ENCODE measurements at regions not wholly inside any gene's neighbourhood (a gene's known extent, or its start where the extent isn't known, plus 50 kb on each side); places are given as distances from the start of the nearest gene placed in this dataset.

GRCh38 chr14:101122237-101123141 lies 219.0 kb upstream of the RTL1 start:
- no peak for DNase-seq (ENCODE audit: low spot score)
- in situ Hi-C loops (cut with HindIII; ENCODE audit: low sequenced_read_pairs): no loop called here

DNA sequence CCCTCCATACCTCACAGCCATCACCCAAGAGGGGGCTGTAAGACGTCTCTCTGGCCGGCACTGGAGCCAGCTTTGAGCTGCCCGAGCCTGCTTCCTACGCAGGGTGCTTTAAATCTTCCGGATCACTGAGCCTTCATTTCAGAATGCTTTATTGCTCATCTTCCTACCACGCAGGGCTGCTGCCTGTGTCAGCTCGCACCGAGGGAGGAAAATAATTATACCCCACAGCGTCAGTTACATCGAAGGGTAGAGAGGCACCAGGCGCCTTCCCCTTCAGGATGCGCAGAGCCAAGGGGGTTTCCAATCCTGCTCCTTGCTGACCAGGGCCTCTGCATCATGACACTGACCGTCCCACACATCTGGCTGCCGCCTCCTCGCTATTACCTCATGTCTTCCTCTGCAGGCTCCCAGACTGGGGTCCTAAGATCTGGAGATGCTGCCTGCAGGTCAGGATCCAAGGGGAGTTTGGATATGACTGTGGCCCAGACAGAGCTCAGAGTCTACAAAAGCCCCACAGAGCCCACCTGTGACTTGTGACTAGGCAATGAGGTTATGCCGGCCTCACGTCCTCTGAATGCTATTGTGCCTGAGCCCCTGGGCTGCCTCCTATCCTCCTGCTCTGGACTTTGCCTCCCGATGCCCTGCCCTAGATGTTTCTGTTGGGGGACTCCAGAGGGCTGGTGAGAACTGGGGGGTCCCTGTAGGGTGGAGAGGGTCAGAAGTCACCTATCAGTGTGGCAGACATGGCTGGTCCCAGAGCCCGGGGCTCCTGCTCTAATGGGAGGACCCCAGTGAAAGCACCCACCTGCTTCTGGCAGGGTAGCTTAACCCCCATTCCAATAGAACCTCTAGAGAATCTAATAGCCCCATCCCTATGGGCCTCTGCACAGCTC lies 220.3 kb upstream of the RTL1 start:
- in situ Hi-C loops (cut with HindIII; ENCODE audit: low sequenced_read_pairs): no loop called here
- no peak for DNase-seq (ENCODE audit: low spot score)

GRCh38 chr14:101124815-101125214 lies 221.3 kb upstream of the RTL1 start:
- in situ Hi-C loops (cut with HindIII; ENCODE audit: low sequenced_read_pairs): no loop called here
- DNase-seq (ENCODE audit: low spot score): no peak

- no peak for DNase-seq (ENCODE audit: low spot score)
- in situ Hi-C loops (cut with HindIII; ENCODE audit: low sequenced_read_pairs): no loop called here
Observed at GRCh38 chr14:101125313-101125712, 221.8 kb upstream of the RTL1 start.

DNA sequence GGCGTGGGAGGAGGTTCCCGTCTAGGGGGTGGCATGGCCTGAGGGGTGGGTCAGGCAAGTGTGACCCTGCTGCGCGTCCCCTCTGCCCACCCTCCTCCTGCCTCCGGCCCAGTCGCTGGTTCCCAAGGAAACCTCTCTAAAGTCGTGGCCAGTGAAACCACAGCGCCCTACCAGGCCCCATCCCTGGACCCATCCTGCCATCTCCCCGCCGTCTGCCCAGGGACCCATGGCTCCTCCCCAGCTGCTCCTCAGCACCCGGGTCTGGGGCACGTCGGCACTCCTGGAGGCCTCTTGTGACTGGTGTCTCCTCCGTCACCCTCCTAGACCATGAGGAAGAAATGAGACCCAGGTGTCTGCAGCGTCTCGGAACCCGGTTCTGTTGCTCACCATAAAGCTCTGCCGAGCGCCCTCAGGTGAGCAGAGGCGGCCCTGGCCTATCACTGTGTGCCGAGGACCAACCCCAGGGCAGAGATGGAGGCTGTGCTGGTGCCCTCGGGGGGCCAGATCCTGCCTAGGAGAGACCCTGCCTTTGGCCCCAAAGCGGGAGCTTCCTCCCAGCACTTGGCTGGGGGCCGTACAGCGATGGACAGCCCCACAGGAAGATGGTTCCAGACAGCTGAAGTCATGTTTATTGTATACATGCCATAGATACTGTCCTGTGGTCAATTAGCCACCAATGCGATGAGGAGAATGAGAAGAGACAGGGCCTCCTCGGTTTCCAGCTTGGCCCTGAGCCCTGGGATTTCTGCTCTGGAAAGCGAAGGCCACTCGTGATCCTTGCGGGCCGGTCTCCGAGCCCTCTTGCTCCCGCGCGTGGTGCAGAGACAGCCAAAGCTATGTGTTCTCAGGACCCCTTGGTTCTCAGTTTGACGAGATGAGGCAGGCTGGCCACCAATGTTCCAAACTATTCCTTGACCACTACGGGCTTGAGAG lies 222.5 kb upstream of the RTL1 start:
- no peak for DNase-seq (ENCODE audit: low spot score)
- in situ Hi-C loops (cut with HindIII; ENCODE audit: low sequenced_read_pairs): no loop called here

GRCh38 chr14:101126731-101127130 lies 223.2 kb upstream of the RTL1 start:
- in situ Hi-C loops (cut with HindIII; ENCODE audit: low sequenced_read_pairs): no loop called here
- DNase-seq (ENCODE audit: low spot score): no peak

DNA sequence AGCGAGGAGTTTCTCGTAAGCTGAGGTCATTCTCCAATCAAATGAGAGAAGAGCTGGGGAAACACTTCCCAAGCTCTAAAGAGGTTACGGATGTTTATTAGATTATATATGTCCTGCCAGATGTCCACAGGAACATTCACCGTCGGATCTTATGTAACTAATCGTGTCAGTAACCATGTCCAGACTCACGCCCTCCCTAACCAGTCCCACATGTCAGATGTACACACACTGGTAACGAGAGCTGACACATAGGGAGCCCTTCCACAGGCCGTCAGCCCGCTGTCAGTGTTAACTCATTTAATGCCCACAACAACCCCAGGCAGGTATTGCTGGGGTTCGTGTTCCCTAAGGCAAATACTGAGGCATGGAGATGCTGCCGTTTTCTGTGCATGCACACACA lies 223.7 kb upstream of the RTL1 start:
- in situ Hi-C loops (cut with HindIII; ENCODE audit: low sequenced_read_pairs): no loop called here
- DNase-seq (ENCODE audit: low spot score): no peak

DNA sequence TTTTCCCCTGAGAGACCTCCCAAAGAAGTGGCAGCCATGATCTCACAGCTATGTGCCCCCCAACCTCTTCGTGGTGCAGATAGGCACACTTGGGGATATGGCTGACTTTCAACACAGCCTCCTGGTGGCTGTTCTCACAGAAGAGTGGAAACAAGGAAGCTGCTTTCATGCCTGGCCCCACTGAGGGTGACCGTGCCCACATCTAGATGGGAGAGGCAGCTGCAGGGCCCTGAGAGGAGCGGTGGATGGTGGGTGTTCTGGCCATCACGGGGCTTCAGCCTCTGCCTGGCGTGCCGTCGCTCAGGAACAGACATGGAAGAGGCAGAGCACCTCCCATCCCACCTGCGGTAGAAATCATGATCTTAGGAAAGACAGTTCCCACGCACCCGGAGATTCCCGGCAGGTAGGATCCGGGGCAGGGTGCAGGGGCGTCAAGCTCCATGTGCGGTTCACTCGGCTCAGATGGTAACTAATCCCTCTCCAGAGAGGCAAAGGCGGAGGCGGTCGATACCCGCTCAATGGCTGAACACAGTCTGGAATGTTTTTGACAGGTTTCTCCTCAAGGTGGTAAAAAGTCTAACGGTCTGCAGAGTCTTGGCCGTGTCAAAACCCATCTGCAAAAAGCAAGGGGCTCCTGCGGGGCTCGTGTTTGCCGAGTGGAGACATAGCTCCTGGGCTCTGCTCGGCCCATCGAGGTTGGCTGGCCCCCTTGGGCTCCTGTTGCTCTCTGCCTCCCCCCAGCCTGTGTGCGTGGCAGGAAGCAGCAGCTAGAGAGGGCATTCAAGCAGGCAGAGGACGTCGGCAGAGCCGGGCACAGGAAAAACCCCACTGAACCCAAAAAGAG lies 225.2 kb upstream of the RTL1 start:
- DNase-seq (ENCODE audit: low spot score): no peak
- in situ Hi-C loops (cut with HindIII; ENCODE audit: low sequenced_read_pairs): no loop called here

DNA sequence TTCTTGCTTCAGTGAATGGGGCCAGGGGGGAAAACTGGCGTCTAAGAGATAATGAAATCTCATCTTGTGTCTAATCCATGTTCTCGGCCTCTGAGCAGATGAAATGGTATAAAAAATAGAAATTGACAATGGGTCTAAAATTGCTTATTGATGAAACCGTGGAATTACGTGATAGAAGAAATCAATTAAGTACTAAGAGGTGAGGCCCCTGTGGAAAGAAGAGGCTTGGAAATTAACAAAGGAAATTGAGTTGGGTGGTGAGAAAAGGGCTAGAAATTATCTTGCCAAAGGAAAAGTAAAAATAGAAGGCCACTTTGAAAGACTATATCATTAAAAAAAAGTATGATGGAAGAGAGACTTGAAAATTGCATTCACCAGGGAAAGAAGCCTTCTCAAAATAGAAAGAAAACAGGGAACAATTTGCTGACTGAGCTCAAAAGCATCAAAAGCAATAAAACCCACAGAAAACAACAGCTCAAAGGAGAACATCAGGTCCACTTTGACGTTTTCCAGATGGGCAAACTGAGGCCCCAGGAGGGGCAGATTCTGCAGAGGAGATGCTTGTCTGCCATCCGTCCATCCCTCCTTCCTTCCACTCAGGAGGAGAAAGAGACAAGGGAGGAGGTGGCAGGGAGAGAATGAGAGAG lies 226.1 kb upstream of the RTL1 start:
- in situ Hi-C loops (cut with HindIII; ENCODE audit: low sequenced_read_pairs): no loop called here
- no peak for DNase-seq (ENCODE audit: low spot score)

GRCh38 chr14:101130861-101131260 lies 227.3 kb upstream of the RTL1 start:
- in situ Hi-C loops (cut with HindIII; ENCODE audit: low sequenced_read_pairs): no loop called here

GRCh38 chr14:101131451-101131916 lies 228.0 kb upstream of the RTL1 start:
- no peak for DNase-seq (ENCODE audit: low spot score)
- in situ Hi-C loops (cut with HindIII; ENCODE audit: low sequenced_read_pairs): no loop called here

More at GRCh38 chr14:101130861-101131260, 227.3 kb upstream of the RTL1 start:
- no peak for DNase-seq (ENCODE audit: low spot score)

DNA sequence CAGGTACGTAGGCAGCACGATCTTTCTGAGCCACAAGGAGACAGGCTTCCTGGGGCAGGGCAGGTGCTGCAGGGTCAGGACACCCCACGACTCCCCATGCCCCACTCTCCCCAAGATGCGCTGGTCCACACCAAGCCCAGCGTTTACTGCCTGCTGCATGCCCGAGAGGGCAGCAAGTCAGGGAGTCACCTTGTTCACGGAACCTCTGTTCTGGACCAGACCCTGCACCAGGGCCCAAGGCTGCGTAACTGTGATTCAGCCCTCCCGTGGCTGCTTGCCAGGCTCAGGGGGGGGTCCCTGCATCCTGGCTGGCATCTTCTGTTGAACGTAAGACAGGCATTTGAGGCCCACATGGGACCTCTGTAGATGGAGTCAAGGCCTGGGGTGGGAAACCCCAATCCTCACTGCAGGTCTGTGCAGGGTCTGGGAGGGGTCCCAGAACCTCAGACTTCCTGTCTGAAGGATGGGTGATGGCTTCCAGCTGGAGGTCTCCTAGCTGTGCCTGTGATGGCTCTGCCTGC lies 228.6 kb upstream of the RTL1 start:
- DNase-seq (ENCODE audit: low spot score): no peak
- in situ Hi-C loops (cut with HindIII; ENCODE audit: low sequenced_read_pairs): no loop called here

DNA sequence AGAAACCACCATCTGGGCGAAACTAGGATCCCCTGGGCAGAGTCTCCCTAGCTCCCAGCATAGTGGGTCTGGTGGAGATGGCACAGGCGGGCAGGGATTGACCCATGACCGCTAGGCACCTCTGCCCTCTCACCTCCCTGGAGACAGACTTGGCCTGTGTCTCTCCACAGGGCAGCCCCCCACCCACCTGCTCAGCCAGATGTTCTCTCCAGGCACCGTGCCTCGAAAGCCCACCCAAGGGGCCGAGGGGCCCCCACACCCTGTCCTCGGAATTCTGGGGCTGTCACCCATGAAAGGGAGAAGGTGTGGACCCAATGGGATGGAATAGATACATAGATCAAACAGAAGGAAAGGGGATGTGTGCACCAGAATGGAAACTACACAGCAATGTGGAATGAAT lies 229.1 kb upstream of the RTL1 start:
- in situ Hi-C loops (cut with HindIII; ENCODE audit: low sequenced_read_pairs): no loop called here
- no peak for DNase-seq (ENCODE audit: low spot score)

GRCh38 chr14:101133068-101133467 lies 229.5 kb upstream of the RTL1 start:
- in situ Hi-C loops (cut with HindIII; ENCODE audit: low sequenced_read_pairs): no loop called here
- DNase-seq (ENCODE audit: low spot score): no peak

- in situ Hi-C loops (cut with HindIII; ENCODE audit: low sequenced_read_pairs): no loop called here
- no peak for DNase-seq (ENCODE audit: low spot score)
Observed at GRCh38 chr14:101134161-101134631, 230.7 kb upstream of the RTL1 start.

- no peak for DNase-seq (ENCODE audit: low spot score)
- in situ Hi-C loops (cut with HindIII; ENCODE audit: low sequenced_read_pairs): no loop called here
Observed at GRCh38 chr14:101134851-101135433, 231.4 kb upstream of the RTL1 start.

Measured in G401 (cell line).